ENCODE measurements at regions not wholly inside any gene's neighbourhood (a gene's known extent, or its start where the extent isn't known, plus 50 kb on each side); places are given as distances from the start of the nearest gene placed in this dataset.

GRCh38 chr11:30153008-30153407, 77.8 kb upstream of the FSHB start:
- no peak overlapping the region for H3K27ac Mint-ChIP-seq (ENCODE audit: unreplicated experiment)
- H3K36me3 Mint-ChIP-seq (ENCODE audit: insufficient read depth, unreplicated experiment), result no peaks in the 10 kb centered on the region
- CTCF ChIA-PET, result no interaction called here
- intact Hi-C loops (cut with micrococcal nuclease; ENCODE audit: unreplicated experiment), result no loop called here
- DNase-seq, result no peak
- peaks cover 15% of the 10 kb centered on the region for H3K9me3 Mint-ChIP-seq (ENCODE audit: low read depth, unreplicated experiment)
- H3K4me1 Mint-ChIP-seq (ENCODE audit: low read depth, unreplicated experiment), result no peaks in the 10 kb centered on the region
- BruUV-seq (replicated peaks), result no TSS peak
- H3K27me3 Mint-ChIP-seq (ENCODE audit: unreplicated experiment), result no peaks in the 10 kb centered on the region
- no peak for TF ChIP-seq CTCF (IDR thresholded peaks at IDR 0.05; ENCODE audit: unreplicated experiment)
- H3K4me3 Mint-ChIP-seq (ENCODE audit: low read depth, unreplicated experiment), result no peak overlapping the region

- Mint-ChIP-seq H3K4me1 (ENCODE audit: low read depth, unreplicated experiment) (no peaks in the 10 kb centered on the region), H3K4me3 (ENCODE audit: low read depth, unreplicated experiment) (no peak overlapping the region), H3K27me3 (ENCODE audit: unreplicated experiment) (no peaks in the 10 kb centered on the region), H3K36me3 (ENCODE audit: insufficient read depth, unreplicated experiment) (no peaks in the 10 kb centered on the region), H3K27ac (ENCODE audit: unreplicated experiment) (no peak overlapping the region), H3K9me3 (ENCODE audit: low read depth, unreplicated experiment) (peaks cover 12% of the 10 kb centered on the region)
- DNase-seq, result no peak
- no TSS peak for BruUV-seq (replicated peaks)
- CTCF ChIA-PET, result no interaction called here
- TF ChIP-seq CTCF (IDR thresholded peaks at IDR 0.05; ENCODE audit: unreplicated experiment), result no peak
- intact Hi-C loops (cut with micrococcal nuclease; ENCODE audit: unreplicated experiment), result no loop called here
These were observed 75.4 kb upstream of the FSHB start for GRCh38 chr11:30155428-30155827.

- H3K9me3 Mint-ChIP-seq (ENCODE audit: low read depth, unreplicated experiment), result peaks cover 12% of the 10 kb centered on the region
- TF ChIP-seq CTCF (IDR thresholded peaks at IDR 0.05; ENCODE audit: unreplicated experiment), result no peak
- BruUV-seq (replicated peaks), result no TSS peak
- H3K27me3 Mint-ChIP-seq (ENCODE audit: unreplicated experiment), result no peaks in the 10 kb centered on the region
- no peak overlapping the region for H3K4me3 Mint-ChIP-seq (ENCODE audit: low read depth, unreplicated experiment)
- H3K4me1 Mint-ChIP-seq (ENCODE audit: low read depth, unreplicated experiment), result no peaks in the 10 kb centered on the region
- intact Hi-C loops (cut with micrococcal nuclease; ENCODE audit: unreplicated experiment), result no loop called here
- H3K36me3 Mint-ChIP-seq (ENCODE audit: insufficient read depth, unreplicated experiment), result no peaks in the 10 kb centered on the region
- CTCF ChIA-PET, result no interaction called here
- H3K27ac Mint-ChIP-seq (ENCODE audit: unreplicated experiment), result no peak overlapping the region
- DNase-seq, result no peak
These were observed 71.3 kb upstream of the FSHB start for GRCh38 chr11:30159546-30159945.

GRCh38 chr11:30165652-30166051, 65.2 kb upstream of the FSHB start:
- H3K27me3 Mint-ChIP-seq (ENCODE audit: unreplicated experiment), result no peaks in the 10 kb centered on the region
- no peak overlapping the region for H3K4me3 Mint-ChIP-seq (ENCODE audit: low read depth, unreplicated experiment)
- CTCF ChIA-PET, result no interaction called here
- H3K9me3 Mint-ChIP-seq (ENCODE audit: low read depth, unreplicated experiment), result peaks cover 8% of the 10 kb centered on the region
- H3K27ac Mint-ChIP-seq (ENCODE audit: unreplicated experiment), result no peak overlapping the region
- intact Hi-C loops (cut with micrococcal nuclease; ENCODE audit: unreplicated experiment), result no loop called here
- H3K4me1 Mint-ChIP-seq (ENCODE audit: low read depth, unreplicated experiment), result no peaks in the 10 kb centered on the region
- no TSS peak for BruUV-seq (replicated peaks)
- no peaks in the 10 kb centered on the region for H3K36me3 Mint-ChIP-seq (ENCODE audit: insufficient read depth, unreplicated experiment)
- no peak for DNase-seq
- no peak for TF ChIP-seq CTCF (IDR thresholded peaks at IDR 0.05; ENCODE audit: unreplicated experiment)

GRCh38 chr11:30171661-30172060, 59.2 kb upstream of the FSHB start:
- intact Hi-C loops (cut with micrococcal nuclease; ENCODE audit: unreplicated experiment), result no loop called here
- Mint-ChIP-seq H3K27me3 (ENCODE audit: unreplicated experiment) (no peaks in the 10 kb centered on the region), H3K9me3 (ENCODE audit: low read depth, unreplicated experiment) (peaks cover 9% of the 10 kb centered on the region), H3K27ac (ENCODE audit: unreplicated experiment) (no peak overlapping the region), H3K4me3 (ENCODE audit: low read depth, unreplicated experiment) (no peak overlapping the region), H3K4me1 (ENCODE audit: low read depth, unreplicated experiment) (no peaks in the 10 kb centered on the region), H3K36me3 (ENCODE audit: insufficient read depth, unreplicated experiment) (no peaks in the 10 kb centered on the region)
- CTCF ChIA-PET, result no interaction called here
- TF ChIP-seq CTCF (IDR thresholded peaks at IDR 0.05; ENCODE audit: unreplicated experiment), result no peak
- no TSS peak for BruUV-seq (replicated peaks)
- no peak for DNase-seq
